ENCODE measurements at regions not wholly inside any gene's neighbourhood (a gene's known extent, or its start where the extent isn't known, plus 50 kb on each side); places are given as distances from the start of the nearest gene placed in this dataset.

DNA sequence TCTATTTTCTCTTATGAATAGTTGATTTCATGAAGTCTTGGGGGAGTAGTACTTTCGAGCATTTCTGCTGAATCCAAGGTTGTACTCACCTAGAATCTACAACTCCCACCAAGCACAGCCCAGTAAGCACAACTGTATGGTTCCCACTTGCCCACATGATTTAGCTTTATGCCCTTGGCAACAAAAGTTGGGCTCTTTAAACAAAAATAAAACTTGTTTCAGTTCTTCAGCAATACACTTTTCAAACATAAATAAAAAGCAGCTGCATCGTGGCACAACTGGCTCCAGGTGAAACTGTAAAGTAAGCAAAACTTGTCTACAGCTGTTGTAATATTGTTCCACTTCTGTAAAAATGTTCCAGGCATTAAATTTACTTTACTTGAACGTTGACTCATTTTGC, 99.8 kb upstream of the FSIP2 start (continued):
- TF ChIP-seq, protein P1, sequence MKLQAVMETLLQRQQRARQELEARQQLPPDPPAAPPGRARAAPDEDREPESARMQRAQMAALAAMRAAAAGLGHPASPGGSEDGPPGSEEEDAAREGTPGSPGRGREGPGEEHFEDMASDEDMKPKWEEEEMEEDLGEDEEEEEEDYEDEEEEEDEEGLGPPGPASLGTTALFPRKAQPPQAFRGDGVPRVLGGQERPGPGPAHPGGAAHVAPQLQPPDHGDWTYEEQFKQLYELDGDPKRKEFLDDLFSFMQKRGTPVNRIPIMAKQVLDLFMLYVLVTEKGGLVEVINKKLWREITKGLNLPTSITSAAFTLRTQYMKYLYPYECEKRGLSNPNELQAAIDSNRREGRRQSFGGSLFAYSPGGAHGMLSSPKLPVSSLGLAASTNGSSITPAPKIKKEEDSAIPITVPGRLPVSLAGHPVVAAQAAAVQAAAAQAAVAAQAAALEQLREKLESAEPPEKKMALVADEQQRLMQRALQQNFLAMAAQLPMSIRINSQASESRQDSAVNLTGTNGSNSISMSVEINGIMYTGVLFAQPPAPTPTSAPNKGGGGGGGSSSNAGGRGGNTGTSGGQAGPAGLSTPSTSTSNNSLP (IDR thresholded peaks at IDR 0.05; ENCODE audit: borderline replicate concordance, low read depth, low read length), result no peak
- TF ChIP-seq KAT7 (CRISPR knock-in tag; IDR thresholded peaks at IDR 0.05; ENCODE audit: borderline replicate concordance) (no peak), MAZ (CRISPR knock-in tag; conservative IDR thresholded peaks at IDR 0.05 in 1 of 2, IDR thresholded peaks at IDR 0.05 in 1 of 2) (no peak), XRCC5 (IDR thresholded peaks at IDR 0.05; ENCODE audit: low read depth, low read length) (no peak)

DNA sequence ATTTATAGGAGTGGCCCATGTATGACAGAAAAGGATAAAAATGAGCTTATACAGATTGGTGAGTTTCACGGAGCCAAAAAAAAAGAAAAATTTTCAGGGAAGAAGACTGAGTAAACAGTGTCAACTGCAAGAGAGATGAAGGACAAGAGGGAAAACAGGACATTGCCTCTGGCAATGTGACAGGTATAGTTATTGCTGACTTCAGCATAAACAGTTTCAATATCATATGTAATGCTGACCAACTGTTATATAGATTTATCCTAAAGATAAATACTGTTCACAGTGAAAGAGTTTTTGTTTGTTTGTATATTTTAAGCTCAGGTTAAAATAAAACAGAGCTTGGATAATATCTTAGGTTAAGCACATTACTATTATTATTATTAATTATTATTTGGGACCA, 98.0 kb upstream of the FSIP2 start:
- Histone ChIP-seq H3K27me3 (ENCODE audit: control insufficient read depth in 2 of 2, insufficient read depth in 2 of 2, low read length in 2 of 2) (no peaks in the 10 kb centered on the region), H3K4me2 (ENCODE audit: insufficient read depth, low read length) (no peak overlapping the region), H3K27ac (ENCODE audit: extremely low read depth, low read depth, low read length) (no peak overlapping the region), H3K9ac (ENCODE audit: insufficient read depth in 1 of 2, low read depth in 2 of 2, low read length in 2 of 2) (no peak overlapping the region), H3K9me3 (replicated peaks; ENCODE audit: control insufficient read depth, insufficient read depth, low read depth, low read length) (no peaks in the 10 kb centered on the region), H3K79me2 (ENCODE audit: control insufficient read depth, insufficient read depth, low read length) (no peaks in the 10 kb centered on the region), H3K4me1 (replicated peaks in 1 of 2; ENCODE audit: control insufficient read depth in 2 of 2, insufficient read depth in 2 of 2, low read length in 2 of 2) (no peaks in the 10 kb centered on the region), H2AFZ (ENCODE audit: low read depth, low read length) (no peak overlapping the region), H3K9me1 (ENCODE audit: control insufficient read depth, insufficient read depth, low read length) (no peaks in the 10 kb centered on the region), H4K20me1 (replicated peaks; ENCODE audit: control insufficient read depth, insufficient read depth, low read length) (no peaks in the 10 kb centered on the region), H3K36me3 (ENCODE audit: control insufficient read depth, insufficient read depth, low read length) (no peaks in the 10 kb centered on the region), H3K4me3 (no peak overlapping the region)
- ATAC-seq, result no peak
- DNase-seq (ENCODE audit: extremely low read depth in 1 of 4, low spot score in 3 of 4), result no peak
- intact Hi-C loops (cut with micrococcal nuclease) (no loop called here), in situ Hi-C loops (cut with MboI) (no loop called here)
- POLR2A ChIA-PET, result no interaction called here
- CTCF ChIA-PET (ENCODE audit: low intra/inter-chr PET ratio), result no interaction called here
- no peak for FAIRE-seq
- TF ChIP-seq MAFF (IDR thresholded peaks at IDR 0.05; ENCODE audit: low read length), result peak; percentile 86
- TF ChIP-seq MAFK (IDR thresholded peaks at IDR 0.05; ENCODE audit: low read length), result peak; percentile 90
- TF ChIP-seq MAFG (tag; conservative IDR thresholded peaks at IDR 0.05), result peak; percentile 63; the same call in 1 of the 2 replicates
- TF ChIP-seq TAL1 (IDR thresholded peaks at IDR 0.05), result no peak
- peak; percentile 53 for TF ChIP-seq C11orf30 (IDR thresholded peaks at IDR 0.05; ENCODE audit: low read depth)
- TF ChIP-seq CBX2 (IDR thresholded peaks at IDR 0.05; ENCODE audit: insufficient read depth, low read length, poor library complexity, severe bottlenecking), result no peak
- peak; percentile 84 for TF ChIP-seq ZNF316 (IDR thresholded peaks at IDR 0.05)
- WGBS (ENCODE audit: insufficient coverage, low coverage, missing lambda C conversion rate), result 0% methylated on average over 1 of the region's 1 CpG
- BruUV-seq (replicated peaks), result no TSS peak
